Erythroblast (primary cell): ENCODE measurements at regions not wholly inside any gene's neighbourhood (a gene's known extent, or its start where the extent isn't known, plus 50 kb on each side); places are given as distances from the start of the nearest gene placed in this dataset.

Experiments used
- GATA1 ChIP-seq: IDR thresholded peaks from 2 replicates; pipeline ENCODE4 v1.6.1; 2011; ENCODE audit warnings: low read depth, mild to moderate bottlenecking, control low read depth, low read length, moderate library complexity
- POLR2A ChIP-seq: IDR thresholded peaks from 2 replicates; pipeline ENCODE4 v1.6.1; 2011; ENCODE audit warnings: mild to moderate bottlenecking, low read length

DNA sequence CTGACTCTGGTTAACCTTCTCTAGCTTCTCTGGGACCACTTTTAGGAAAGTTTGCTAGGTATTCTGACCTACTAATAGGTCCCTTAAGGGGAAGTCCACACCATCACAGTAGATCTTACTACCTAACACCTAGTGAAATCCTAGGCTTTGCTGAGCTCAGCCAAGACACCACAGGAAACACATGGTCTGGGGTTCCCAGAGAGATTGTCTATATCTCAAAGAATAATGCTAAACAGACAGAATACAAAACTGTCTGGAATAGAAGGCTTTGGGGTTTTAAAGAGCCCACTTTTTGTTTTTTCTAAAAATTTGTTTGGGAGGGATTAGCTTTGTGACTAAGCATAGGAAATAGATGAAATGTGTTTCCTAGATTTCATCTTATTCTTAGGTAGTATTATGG, 395.1 kb downstream of the ARHGEF28 start:
- TF ChIP-seq POLR2A = no peak
- no peak for TF ChIP-seq GATA1
